RWPE2 (cell line): ENCODE measurements at regions not wholly inside any gene's neighbourhood (a gene's known extent, or its start where the extent isn't known, plus 50 kb on each side); places are given as distances from the start of the nearest gene placed in this dataset.
A peak's percentile ranks its signal among the peaks of the same experiment; 100 is the strongest.

Source experiments
- ATAC-seq: fragments of 200-7000 bp; cut with Tn5 transposase; 3 replicates; pipeline ENCODE4 v1.9.1; 2021; ENCODE audit warnings: low read depth
- DNase-seq: peaks from one replicate; pipeline ENCODE4 v3.0.0-alpha.2; 2020; ENCODE audit warnings: low spot score
- H3K27ac ChIP-seq: fragments of 450-650 bp; 2 replicates; pipeline ENCODE4 v1.5.1; 2017; ENCODE audit warnings: mild to moderate bottlenecking; ENCODE audit not compliant: poor library complexity, severe bottlenecking
- H3K27me3 ChIP-seq: fragments of 250-450 bp; sonication (Bioruptor Pico); 2 replicates; pipeline ENCODE4 v1.5.1; 2021; ENCODE audit warnings: mild to moderate bottlenecking, moderate library complexity; ENCODE audit not compliant: insufficient read depth, poor library complexity, severe bottlenecking
- H3K36me3 ChIP-seq: fragments of 250-450 bp; sonication (Bioruptor Pico); 2 replicates; pipeline ENCODE4 v1.5.1; 2020; ENCODE audit warnings: low read depth, mild to moderate bottlenecking, moderate library complexity
- H3K4me1 ChIP-seq: fragments of 250-450 bp; sonication (Bioruptor Pico); 2 replicates; pipeline ENCODE4 v1.5.1; 2021; ENCODE audit warnings: mild to moderate bottlenecking, moderate library complexity; ENCODE audit not compliant: insufficient read depth, poor library complexity, severe bottlenecking
- H3K4me3 ChIP-seq: fragments of 250-450 bp; sonication (Bioruptor Pico); 2 replicates; pipeline ENCODE4 v1.5.1; 2021; ENCODE audit warnings: mild to moderate bottlenecking, moderate library complexity; ENCODE audit not compliant: severe bottlenecking
- H3K9me3 ChIP-seq: fragments of 250-450 bp; sonication (Bioruptor Pico); 2 replicates; pipeline ENCODE4 v1.5.1; 2021; ENCODE audit warnings: mild to moderate bottlenecking, moderate library complexity; ENCODE audit not compliant: severe bottlenecking
- TF ChIP-seq, protein P1 (sequence below): fragments of 450-650 bp; IDR thresholded peaks from one replicate; pipeline ENCODE4 v1.5.1; 2017; ENCODE audit warnings: mild to moderate bottlenecking, moderate library complexity; ENCODE audit not compliant: poor library complexity, severe bottlenecking

GRCh38 chr2:126527836-126528490 lies 128.0 kb upstream of the GYPC start:
- ATAC-seq (no peak), DNase-seq (no peak)
- Histone ChIP-seq H3K9me3 (no peaks in the 10 kb centered on the region), H3K27me3 (no peaks in the 10 kb centered on the region), H3K36me3 (no peaks in the 10 kb centered on the region), H3K4me3 (no peak overlapping the region), H3K27ac (no peak overlapping the region), H3K4me1 (no peaks in the 10 kb centered on the region)
- TF ChIP-seq, protein P1, sequence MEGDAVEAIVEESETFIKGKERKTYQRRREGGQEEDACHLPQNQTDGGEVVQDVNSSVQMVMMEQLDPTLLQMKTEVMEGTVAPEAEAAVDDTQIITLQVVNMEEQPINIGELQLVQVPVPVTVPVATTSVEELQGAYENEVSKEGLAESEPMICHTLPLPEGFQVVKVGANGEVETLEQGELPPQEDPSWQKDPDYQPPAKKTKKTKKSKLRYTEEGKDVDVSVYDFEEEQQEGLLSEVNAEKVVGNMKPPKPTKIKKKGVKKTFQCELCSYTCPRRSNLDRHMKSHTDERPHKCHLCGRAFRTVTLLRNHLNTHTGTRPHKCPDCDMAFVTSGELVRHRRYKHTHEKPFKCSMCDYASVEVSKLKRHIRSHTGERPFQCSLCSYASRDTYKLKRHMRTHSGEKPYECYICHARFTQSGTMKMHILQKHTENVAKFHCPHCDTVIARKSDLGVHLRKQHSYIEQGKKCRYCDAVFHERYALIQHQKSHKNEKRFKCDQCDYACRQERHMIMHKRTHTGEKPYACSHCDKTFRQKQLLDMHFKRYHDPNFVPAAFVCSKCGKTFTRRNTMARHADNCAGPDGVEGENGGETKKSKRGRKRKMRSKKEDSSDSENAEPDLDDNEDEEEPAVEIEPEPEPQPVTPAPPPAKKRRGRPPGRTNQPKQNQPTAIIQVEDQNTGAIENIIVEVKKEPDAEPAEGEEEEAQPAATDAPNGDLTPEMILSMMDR: peak; percentile 30

DNA sequence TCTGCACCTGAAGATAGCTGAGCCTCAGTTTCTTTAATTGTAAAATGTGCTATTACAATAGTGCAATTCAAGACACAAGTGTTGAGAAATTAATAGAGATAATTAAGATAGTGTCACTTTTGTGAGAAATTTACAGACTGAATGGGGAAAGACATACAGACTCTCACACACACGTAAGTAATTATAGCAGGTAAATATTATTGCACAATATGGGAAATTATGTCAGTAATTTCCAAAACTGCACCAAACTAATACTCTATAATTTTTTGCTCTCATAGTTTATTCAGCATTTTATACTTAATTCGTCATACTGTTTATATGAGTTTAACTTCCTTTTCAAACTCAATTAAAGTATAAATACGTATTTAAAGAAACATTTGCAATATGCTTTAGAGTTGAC lies 124.9 kb upstream of the GYPC start:
- DNase-seq (no peak), ATAC-seq (no peak)
- TF ChIP-seq, protein P1: no peak
- no peak overlapping the region for H3K27ac ChIP-seq
- no peaks in the 10 kb centered on the region for H3K9me3 ChIP-seq
- H3K27me3 ChIP-seq: no peaks in the 10 kb centered on the region
- no peak overlapping the region for H3K4me3 ChIP-seq
- no peaks in the 10 kb centered on the region for H3K36me3 ChIP-seq
- H3K4me1 ChIP-seq: no peaks in the 10 kb centered on the region

DNA sequence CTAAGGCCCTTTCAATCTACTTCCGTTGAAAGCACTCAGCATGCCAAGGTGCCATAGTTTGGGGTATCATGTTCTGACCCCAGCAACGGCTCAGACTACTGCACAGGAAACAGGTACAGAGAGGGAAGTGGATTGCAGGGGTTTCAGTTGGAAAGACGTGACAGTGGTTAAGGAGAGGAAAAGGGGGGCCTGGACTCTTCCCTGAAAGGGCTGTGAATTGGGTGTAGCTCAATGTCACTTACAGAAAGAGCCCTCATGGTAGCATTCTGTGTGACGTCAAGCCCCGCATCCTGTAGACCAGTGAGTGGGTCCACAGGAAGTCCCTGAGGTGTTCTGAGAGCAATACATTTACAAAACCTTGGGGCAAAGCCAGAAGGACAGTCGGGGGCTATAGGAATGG lies 121.5 kb upstream of the GYPC start:
- H3K36me3 ChIP-seq: no peaks in the 10 kb centered on the region
- no peak overlapping the region for H3K4me3 ChIP-seq

DNA sequence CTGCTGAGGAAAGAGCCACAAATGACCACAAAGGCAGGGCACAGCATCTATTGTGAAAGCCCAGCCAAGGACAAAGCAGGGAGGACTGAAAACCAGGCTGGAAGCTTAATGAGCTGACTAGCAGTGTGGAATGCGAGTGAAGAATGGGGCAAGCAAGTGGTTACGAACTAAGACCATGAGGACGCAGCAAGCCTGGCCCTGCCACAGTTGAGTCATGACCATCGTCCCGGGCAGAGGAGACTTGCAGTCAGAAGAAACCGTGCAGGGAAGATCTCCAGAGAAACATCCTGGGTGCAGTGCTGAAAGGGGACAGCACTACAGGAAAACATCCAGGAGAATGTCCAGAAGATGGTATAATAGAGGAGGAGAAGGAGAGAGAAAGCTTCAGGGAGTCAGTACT lies 120.5 kb upstream of the GYPC start:
- Histone ChIP-seq H3K9me3 (no peaks in the 10 kb centered on the region), H3K4me3 (no peak overlapping the region), H3K4me1 (no peaks in the 10 kb centered on the region), H3K36me3 (no peaks in the 10 kb centered on the region), H3K27ac (no peak overlapping the region), H3K27me3 (no peaks in the 10 kb centered on the region)
- TF ChIP-seq, protein P1: no peak
- DNase-seq: no peak
- no peak for ATAC-seq

More for the DNA sequence above, 121.5 kb upstream of the GYPC start:
- H3K27me3 ChIP-seq: no peaks in the 10 kb centered on the region
- no peaks in the 10 kb centered on the region for H3K9me3 ChIP-seq
- TF ChIP-seq, protein P1: no peak
- DNase-seq (no peak), ATAC-seq (no peak)
- H3K27ac ChIP-seq: no peak overlapping the region
- no peaks in the 10 kb centered on the region for H3K4me1 ChIP-seq

- H3K27ac ChIP-seq: no peak overlapping the region
- TF ChIP-seq, protein P1: no peak
- no peak for ATAC-seq
- no peaks in the 10 kb centered on the region for H3K4me1 ChIP-seq
- no peaks in the 10 kb centered on the region for H3K36me3 ChIP-seq
- H3K9me3 ChIP-seq: no peaks in the 10 kb centered on the region
- no peaks in the 10 kb centered on the region for H3K27me3 ChIP-seq
- H3K4me3 ChIP-seq: no peak overlapping the region
- DNase-seq: no peak
Measured at GRCh38 chr2:126536605-126537200, 119.3 kb upstream of the GYPC start.
